OCI-LY7 (cell line): ENCODE measurements at regions not wholly inside any gene's neighbourhood (a gene's known extent, or its start where the extent isn't known, plus 50 kb on each side); places are given as distances from the start of the nearest gene placed in this dataset.

Source experiments
- CTCF ChIP-seq: fragments of 200-600 bp; sonication (generic); conservative IDR thresholded peaks from 2 replicates; pipeline ENCODE4 v1.5.1; 2014; ENCODE audit warnings: mild to moderate bottlenecking, antibody characterized with exemption, low read length, moderate library complexity, mixed read lengths
- EZH2phosphoT487 ChIP-seq: fragments of 200-600 bp; sonication (generic); IDR thresholded peaks from 2 replicates; pipeline ENCODE4 v1.6.1; 2018; ENCODE audit warnings: low read depth, borderline replicate concordance, mild to moderate bottlenecking, mixed run types, antibody characterized with exemption, low read length, moderate library complexity, mixed read lengths

DNA sequence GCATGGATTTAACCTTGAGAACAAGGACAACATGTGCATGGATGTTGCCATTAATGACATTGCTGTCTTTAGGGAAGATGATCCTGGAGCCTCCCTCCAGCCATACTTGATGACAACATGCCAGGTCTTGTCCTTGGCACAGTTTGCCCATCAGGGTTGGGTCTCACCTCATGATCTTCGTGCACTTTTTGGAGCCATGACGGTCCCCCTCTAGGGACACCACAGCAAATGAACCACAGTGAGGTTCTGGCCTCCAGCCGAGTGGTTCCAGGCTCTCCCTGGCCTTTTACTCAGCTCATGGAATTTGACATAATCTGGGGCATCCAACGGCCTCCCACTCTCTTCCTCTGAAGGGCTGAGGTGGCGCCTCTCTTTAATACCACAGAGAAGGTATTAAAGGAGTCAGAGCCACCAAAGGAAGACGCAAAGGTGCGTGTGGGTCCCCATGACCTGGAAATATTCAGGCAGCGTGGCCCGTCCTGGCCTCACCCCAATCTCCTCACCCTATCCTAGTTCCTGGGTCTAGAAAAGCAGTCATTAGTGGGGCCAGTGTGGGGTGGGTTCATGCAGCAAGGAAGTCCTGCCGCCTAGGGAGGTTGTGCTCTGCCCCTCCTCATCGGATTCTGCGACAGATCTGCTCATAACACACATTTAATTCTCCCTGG lies 184.8 kb downstream of the CXCL12 start:
- no peak for TF ChIP-seq CTCF
- TF ChIP-seq EZH2phosphoT487, result no peak
